Spinal cord (tissue), 9 donors: ENCODE measurements at regions not wholly inside any gene's neighbourhood (a gene's known extent, or its start where the extent isn't known, plus 50 kb on each side); places are given as distances from the start of the nearest gene placed in this dataset.

Experiments
- DNase-seq, 6 donors: peaks; one replicate each; pipeline versions ENCODE4 v3.0.0 to v3.0.0-alpha.2; 2013 to 2015; ENCODE audit warnings: low spot score in 6 of 6, low read depth in 4 of 6
- H3K27ac ChIP-seq: one replicate; pipeline ENCODE4 v1.5.1; 2013; ENCODE audit warnings: low read depth, low read length, control low read depth
- H3K27me3 ChIP-seq: one replicate; pipeline ENCODE4 v1.6.1; 2013; ENCODE audit warnings: low read length; ENCODE audit not compliant: control insufficient read depth, insufficient read depth
- H3K36me3 ChIP-seq: one replicate; pipeline ENCODE4 v1.6.1; 2013; ENCODE audit warnings: low read length; ENCODE audit not compliant: control insufficient read depth, insufficient read depth
- H3K4me1 ChIP-seq: one replicate; pipeline ENCODE4 v1.6.1; 2013; ENCODE audit warnings: low read length; ENCODE audit not compliant: control insufficient read depth, insufficient read depth
- H3K4me3 ChIP-seq: one replicate; pipeline ENCODE4 v1.5.1; 2013; ENCODE audit warnings: low read depth, low read length, control low read depth
- H3K9me3 ChIP-seq: one replicate; pipeline ENCODE4 v1.6.1; 2013; ENCODE audit warnings: low read length; ENCODE audit not compliant: control insufficient read depth, insufficient read depth
- WGBS: methylation state at CpG from one replicate; pipeline ENCODE4 v1.1.5; 2013; ENCODE audit warnings: missing lambda C conversion rate; ENCODE audit not compliant: insufficient coverage; 5-methylcytosine and 5-hydroxymethylcytosine counted together
- donor health status: healthy.

- H3K27me3 ChIP-seq, result no peaks in the 10 kb centered on the region
- no peak for DNase-seq
- WGBS, result 84% methylated on average over 6 of the region's 7 CpGs
- H3K36me3 ChIP-seq, result no peaks in the 10 kb centered on the region
- H3K27ac ChIP-seq, result no peak overlapping the region
- no peak overlapping the region for H3K4me3 ChIP-seq
- no peaks in the 10 kb centered on the region for H3K9me3 ChIP-seq
- H3K4me1 ChIP-seq, result no peaks in the 10 kb centered on the region
Measured at GRCh38 chr10:112006831-112007230, 176.7 kb downstream of the GPAM start.

DNA sequence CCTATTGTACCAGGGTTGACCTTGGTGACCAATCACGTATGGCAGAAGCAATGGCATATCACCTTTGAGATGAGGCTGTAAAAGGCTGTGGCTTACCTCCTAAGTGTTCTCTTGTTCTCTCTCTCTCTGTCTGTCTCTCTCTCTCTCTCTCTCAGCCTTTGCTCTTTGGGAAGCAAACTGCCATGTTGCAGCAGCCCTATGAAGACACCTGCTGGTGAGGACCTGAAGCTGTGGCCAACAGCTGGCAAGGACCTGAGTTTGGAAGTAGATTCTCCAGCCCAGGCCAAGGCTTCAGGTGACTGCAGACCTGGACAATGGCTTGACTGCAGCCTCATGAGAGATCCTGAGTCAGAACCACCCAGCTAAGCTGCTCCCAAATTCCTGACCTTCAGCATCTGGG is 161.4 kb downstream of the GPAM start:
- Histone ChIP-seq H3K36me3 (no peaks in the 10 kb centered on the region), H3K4me3 (no peak overlapping the region), H3K27ac (no peak overlapping the region), H3K4me1 (no peaks in the 10 kb centered on the region), H3K27me3 (no peaks in the 10 kb centered on the region), H3K9me3 (no peaks in the 10 kb centered on the region)
- DNase-seq, result no peak
- WGBS, result 50% methylated on average over 1 of the region's 1 CpG

DNA sequence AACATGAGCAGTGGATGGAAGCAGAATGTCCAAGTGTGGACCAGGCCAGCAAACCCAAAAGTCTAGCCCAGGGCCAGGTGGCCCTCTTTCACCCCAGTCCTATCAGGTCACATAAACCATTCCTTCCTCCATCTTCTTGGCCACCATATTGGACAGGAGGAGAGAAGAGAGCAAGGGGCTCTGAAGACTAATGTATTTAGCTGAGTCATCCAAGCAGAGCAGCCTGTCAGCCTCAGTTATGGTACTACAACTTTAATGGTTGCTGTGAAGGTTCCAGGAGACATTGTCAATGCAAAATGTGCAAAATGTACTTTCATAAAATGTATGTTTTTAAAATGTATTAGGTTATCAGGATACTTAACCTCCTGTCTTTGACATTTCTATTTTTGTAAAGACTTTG is 159.5 kb downstream of the GPAM start:
- no peak for DNase-seq
- Histone ChIP-seq H3K27me3 (no peaks in the 10 kb centered on the region), H3K4me1 (no peaks in the 10 kb centered on the region), H3K27ac (no peak overlapping the region), H3K9me3 (no peaks in the 10 kb centered on the region), H3K4me3 (no peak overlapping the region), H3K36me3 (no peaks in the 10 kb centered on the region)

- no peaks in the 10 kb centered on the region for H3K36me3 ChIP-seq
- 85% methylated on average over 4 of the region's 4 CpGs for WGBS
Measured at GRCh38 chr10:112025228-112025627, 158.3 kb downstream of the GPAM start.

DNA sequence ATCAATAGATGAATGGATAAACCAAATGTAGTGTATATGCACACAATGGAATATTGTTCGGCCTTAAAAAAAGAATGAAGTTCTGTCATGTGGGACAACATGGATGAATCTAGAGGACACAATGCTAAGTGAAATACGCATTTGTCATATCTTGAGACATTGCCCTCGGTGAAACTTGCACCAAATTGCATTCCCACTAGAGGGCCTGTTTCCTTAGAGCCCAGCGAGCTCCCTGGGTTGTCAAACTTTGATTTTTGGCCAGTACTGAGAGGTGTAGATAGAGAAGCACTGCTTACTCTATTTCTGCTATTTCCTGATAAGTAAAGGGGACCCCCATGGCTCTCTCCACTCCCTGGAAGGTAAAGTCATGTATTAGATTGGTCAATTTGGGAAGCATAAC is 157.1 kb downstream of the GPAM start:
- WGBS, result 95% methylated on average over 3 of the region's 4 CpGs

More at GRCh38 chr10:112025228-112025627, 158.3 kb downstream of the GPAM start:
- H3K4me1 ChIP-seq, result no peaks in the 10 kb centered on the region
- peaks cover 4% of the 10 kb centered on the region for H3K9me3 ChIP-seq
- H3K4me3 ChIP-seq, result no peak overlapping the region
- H3K27ac ChIP-seq, result no peak overlapping the region
- no peak for DNase-seq
- no peaks in the 10 kb centered on the region for H3K27me3 ChIP-seq

DNA sequence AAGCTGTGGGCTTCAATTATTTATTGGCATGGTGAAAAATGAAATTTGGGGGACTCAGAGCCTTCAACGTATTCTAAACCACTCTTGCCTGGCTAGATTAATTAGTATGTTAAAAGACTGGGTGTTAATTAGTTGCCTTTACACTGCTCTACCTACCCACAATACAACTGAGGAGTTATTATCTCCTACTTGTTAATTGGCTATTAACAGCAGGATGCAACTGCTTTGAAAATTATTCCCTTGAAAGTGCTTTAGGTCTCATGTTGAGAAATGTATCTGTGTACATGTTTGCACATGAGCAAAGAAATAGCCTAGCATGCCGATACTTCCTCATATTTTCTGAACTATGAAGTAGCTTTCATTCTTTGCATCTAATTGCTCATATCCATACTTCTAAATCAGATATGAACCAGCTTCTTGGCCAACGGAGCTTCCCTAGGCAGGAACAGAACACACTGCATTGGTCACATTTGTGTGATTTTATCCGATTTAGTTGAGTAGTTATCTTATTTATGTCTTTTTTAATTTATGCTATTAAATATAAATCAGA is 155.8 kb downstream of the GPAM start:
- no peaks in the 10 kb centered on the region for H3K36me3 ChIP-seq
- H3K27me3 ChIP-seq, result no peaks in the 10 kb centered on the region
- no peak overlapping the region for H3K27ac ChIP-seq
- peaks cover 5% of the 10 kb centered on the region for H3K9me3 ChIP-seq
- WGBS, result no CpG with 5 or more reads among the region's 4 CpGs
- H3K4me1 ChIP-seq, result no peaks in the 10 kb centered on the region
- no peak overlapping the region for H3K4me3 ChIP-seq
- peak in 2 of 6 donors; percentile 32 to 93 for DNase-seq

More for the DNA sequence above, 157.1 kb downstream of the GPAM start:
- Histone ChIP-seq H3K27ac (no peak overlapping the region), H3K27me3 (no peaks in the 10 kb centered on the region), H3K36me3 (no peaks in the 10 kb centered on the region), H3K9me3 (peaks cover 5% of the 10 kb centered on the region), H3K4me1 (no peaks in the 10 kb centered on the region), H3K4me3 (no peak overlapping the region)
- DNase-seq, result no peak

DNA sequence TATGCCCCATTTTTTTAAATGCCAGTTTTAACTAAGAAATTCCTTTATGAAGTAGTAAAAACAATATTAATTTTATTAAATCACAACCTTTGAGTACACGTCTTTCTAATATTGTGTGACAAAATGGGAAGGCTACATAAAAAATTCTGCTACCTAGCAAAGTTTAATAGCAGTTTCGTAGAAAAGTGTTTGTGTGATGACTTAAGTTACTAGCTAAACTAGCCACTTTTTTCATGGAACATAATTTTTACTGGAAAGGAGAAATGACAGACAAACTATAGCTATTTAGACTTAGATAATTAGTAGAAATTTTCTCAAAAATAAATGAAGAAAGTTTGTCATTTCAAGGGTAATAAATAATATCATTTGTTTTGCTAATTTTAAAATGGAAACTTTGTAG is 153.1 kb downstream of the GPAM start:
- H3K9me3 ChIP-seq, result peaks cover 5% of the 10 kb centered on the region
- no peaks in the 10 kb centered on the region for H3K36me3 ChIP-seq
- no peak overlapping the region for H3K27ac ChIP-seq
- no peak overlapping the region for H3K4me3 ChIP-seq
- DNase-seq, result no peak
- H3K4me1 ChIP-seq, result no peaks in the 10 kb centered on the region
- no peaks in the 10 kb centered on the region for H3K27me3 ChIP-seq
- no CpG with 5 or more reads among the region's 2 CpGs for WGBS

GRCh38 chr10:112039823-112040222 is 143.7 kb downstream of the GPAM start:
- H3K9me3 ChIP-seq, result no peaks in the 10 kb centered on the region
- H3K27ac ChIP-seq, result no peak overlapping the region
- no peaks in the 10 kb centered on the region for H3K4me1 ChIP-seq
- no peaks in the 10 kb centered on the region for H3K27me3 ChIP-seq
- no peak for DNase-seq
- no peak overlapping the region for H3K4me3 ChIP-seq
- H3K36me3 ChIP-seq, result no peaks in the 10 kb centered on the region
- WGBS, result no CpG with 5 or more reads among the region's 3 CpGs

DNA sequence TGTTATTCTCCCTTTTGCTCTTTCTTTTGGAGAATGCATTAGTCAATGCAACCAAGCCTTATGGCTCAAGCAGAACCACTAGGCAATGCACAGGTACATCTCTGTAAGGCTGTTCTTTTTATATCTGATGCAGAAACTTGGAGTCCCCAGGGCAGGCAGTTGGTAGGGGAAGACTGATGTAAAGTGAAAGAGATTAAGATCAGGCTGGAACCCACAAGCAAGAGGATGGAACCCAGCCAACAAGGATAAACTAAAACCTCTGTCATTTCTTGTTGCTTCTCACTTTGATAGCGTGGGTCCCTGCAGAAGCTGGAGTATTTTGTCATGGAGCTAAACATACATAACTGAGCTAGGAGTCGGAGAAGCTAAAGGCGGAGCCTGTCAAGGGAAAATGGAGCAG is 142.9 kb downstream of the GPAM start:
- WGBS, result 96% methylated on average over 2 of the region's 3 CpGs

DNA sequence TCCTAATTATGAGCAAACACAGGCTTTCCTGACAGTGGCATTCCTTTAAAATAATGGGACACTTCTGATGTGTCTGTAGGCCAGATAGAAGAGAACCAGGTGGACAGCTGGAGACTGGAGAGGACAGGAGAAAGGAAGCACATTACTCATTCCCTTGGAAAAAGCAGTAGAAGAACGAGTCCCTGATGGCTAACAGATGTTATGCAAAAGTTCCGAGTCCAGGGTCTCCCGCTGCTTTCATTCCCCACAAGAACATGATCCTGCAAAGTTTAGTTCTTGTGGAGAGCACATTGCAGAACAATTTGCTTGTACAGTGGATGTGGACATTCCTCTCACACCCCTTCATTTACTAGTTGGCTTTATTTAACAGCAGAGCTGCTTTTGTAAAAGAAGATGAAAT is 137.6 kb downstream of the GPAM start:
- no peaks in the 10 kb centered on the region for H3K27me3 ChIP-seq
- no peaks in the 10 kb centered on the region for H3K9me3 ChIP-seq
- peak in 1 of 6 donors; percentile 50 for DNase-seq
- no peak overlapping the region for H3K4me3 ChIP-seq
- WGBS, result 80% methylated on average over 1 of the region's 3 CpGs
- H3K36me3 ChIP-seq, result no peaks in the 10 kb centered on the region
- H3K27ac ChIP-seq, result peak overlapping the region; percentile 27
- H3K4me1 ChIP-seq, result no peaks in the 10 kb centered on the region

More for the DNA sequence above, 142.9 kb downstream of the GPAM start:
- no peaks in the 10 kb centered on the region for H3K36me3 ChIP-seq
- no peaks in the 10 kb centered on the region for H3K9me3 ChIP-seq
- no peak overlapping the region for H3K4me3 ChIP-seq
- no peaks in the 10 kb centered on the region for H3K27me3 ChIP-seq
- H3K4me1 ChIP-seq, result no peaks in the 10 kb centered on the region
- no peak overlapping the region for H3K27ac ChIP-seq
- no peak for DNase-seq
